ENCODE measurements at regions not wholly inside any gene's neighbourhood (a gene's known extent, or its start where the extent isn't known, plus 50 kb on each side); places are given as distances from the start of the nearest gene placed in this dataset.

DNA sequence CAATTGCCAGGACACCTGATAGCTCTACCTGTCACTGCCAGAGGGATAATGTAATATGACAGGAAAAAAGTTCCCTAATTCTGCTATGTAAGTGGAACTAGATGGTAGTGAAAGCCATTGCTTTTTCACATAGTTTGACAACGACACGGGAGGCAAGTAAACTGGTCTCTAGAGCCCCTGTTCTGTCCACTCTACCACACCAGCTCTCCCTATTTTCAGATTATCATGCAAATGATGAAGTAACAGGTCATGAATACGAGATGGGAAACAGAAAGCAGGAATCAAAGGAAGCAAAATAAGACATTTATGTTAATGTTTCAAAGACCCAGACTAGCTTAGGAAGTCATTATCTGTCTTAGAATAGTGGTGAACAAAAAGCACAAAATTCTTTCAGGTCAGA is 56.2 kb downstream of the TAF11L14 start:
- DNase-seq (ENCODE audit: insufficient read length) (no peak), FAIRE-seq (no peak)
- TF ChIP-seq POLR2A (IDR thresholded peaks at IDR 0.05; ENCODE audit: low read depth, low read length) (no peak), POLR2AphosphoS5 (IDR thresholded peaks at IDR 0.05; ENCODE audit: low read depth, low read length) (no peak), TAF1 (IDR thresholded peaks at IDR 0.05; ENCODE audit: borderline replicate concordance, low read depth, low read length) (no peak)

DNA sequence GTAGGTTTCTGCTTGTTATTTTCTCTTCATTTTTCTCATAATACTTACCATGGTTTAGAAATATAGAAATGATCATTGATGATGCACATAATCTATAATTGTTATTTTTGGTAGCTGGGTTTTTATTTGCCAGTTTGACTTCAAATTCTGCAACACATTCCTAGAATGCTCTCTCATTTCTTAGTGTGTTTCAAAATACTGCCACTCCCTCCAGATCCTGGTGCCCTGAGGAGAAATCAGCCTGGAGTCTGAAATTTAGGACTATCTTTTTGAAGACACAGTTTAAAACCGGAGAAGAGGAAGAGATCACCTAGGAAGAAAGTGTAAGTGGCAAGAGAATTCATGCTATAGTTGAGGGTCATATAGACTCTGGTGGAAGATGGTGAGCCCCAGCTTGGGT is 57.5 kb downstream of the TAF11L14 start:
- DNase-seq (ENCODE audit: insufficient read length) (no peak), FAIRE-seq (no peak)
- no peak for TF ChIP-seq TAF1 (IDR thresholded peaks at IDR 0.05; ENCODE audit: borderline replicate concordance, low read depth, low read length)
- TF ChIP-seq POLR2AphosphoS5 (IDR thresholded peaks at IDR 0.05; ENCODE audit: low read depth, low read length) = no peak
- TF ChIP-seq POLR2A (IDR thresholded peaks at IDR 0.05; ENCODE audit: low read depth, low read length) = no peak

DNA sequence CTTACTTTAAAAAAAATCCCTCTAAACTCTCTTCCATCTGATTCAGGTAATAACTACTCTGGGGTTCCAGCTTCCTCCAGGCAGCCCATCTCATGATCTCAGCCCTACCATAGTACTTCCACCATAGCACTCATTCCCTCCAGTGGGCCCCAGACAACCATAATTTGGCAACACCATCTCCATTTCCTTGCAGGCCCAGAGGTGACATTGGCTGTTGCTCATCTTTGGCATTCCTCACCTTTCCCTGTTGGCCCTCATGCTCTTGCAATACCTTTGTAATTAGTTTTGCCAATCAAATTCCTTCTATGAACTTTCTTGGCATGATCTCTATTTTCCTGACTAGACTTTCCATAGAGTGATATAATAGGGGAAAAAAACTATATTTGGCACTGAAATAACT is 60.1 kb downstream of the TAF11L14 start:
- TF ChIP-seq POLR2AphosphoS5 (IDR thresholded peaks at IDR 0.05; ENCODE audit: low read depth, low read length) (no peak), TAF1 (IDR thresholded peaks at IDR 0.05; ENCODE audit: borderline replicate concordance, low read depth, low read length) (no peak), POLR2A (IDR thresholded peaks at IDR 0.05; ENCODE audit: low read depth, low read length) (no peak)
- DNase-seq (ENCODE audit: insufficient read length) = no peak
- no peak for FAIRE-seq

DNA sequence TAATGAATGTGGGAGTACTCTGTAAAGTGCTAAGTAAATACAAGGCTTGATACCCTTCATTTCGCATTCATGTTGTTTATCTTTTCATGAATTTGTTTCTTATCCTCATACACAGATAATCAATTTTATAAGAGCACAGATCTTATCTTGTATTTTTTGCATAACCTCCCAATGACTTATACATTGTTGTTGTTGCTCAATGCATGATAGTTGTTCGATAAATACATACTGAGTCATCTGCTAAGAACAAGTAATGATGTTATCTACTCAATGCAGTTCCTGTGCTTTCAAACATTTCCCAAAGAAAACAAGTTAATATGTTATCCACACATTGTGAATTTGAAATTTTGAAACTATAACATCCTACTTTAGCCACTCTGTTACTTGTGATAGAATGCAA is 60.7 kb downstream of the TAF11L14 start:
- FAIRE-seq (no peak), DNase-seq (ENCODE audit: insufficient read length) (no peak)
- TF ChIP-seq POLR2A (IDR thresholded peaks at IDR 0.05; ENCODE audit: low read depth, low read length) (no peak), TAF1 (IDR thresholded peaks at IDR 0.05; ENCODE audit: borderline replicate concordance, low read depth, low read length) (no peak), POLR2AphosphoS5 (IDR thresholded peaks at IDR 0.05; ENCODE audit: low read depth, low read length) (no peak)

DNA sequence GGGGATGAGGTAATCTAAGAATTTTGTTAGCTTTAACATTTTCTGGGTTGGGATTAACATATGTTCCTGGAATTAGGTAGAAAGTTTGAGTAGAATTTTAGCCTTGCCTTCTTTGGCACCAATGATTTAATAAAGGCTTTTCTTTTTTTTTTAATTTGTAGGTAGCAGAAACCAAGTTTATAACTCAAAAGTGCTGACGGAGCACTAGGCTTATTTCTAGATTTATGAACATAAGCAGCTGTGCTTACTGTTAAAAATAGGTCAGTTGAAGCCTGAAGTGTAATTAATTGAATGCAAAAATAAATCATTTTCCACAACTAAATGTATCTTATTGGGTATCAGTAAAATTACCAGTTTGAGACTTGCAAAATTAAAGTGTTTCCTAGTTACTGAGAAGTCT is 62.4 kb downstream of the TAF11L14 start:
- no peak for TF ChIP-seq POLR2AphosphoS5 (IDR thresholded peaks at IDR 0.05; ENCODE audit: low read depth, low read length)
- TF ChIP-seq TAF1 (IDR thresholded peaks at IDR 0.05; ENCODE audit: borderline replicate concordance, low read depth, low read length) = no peak
- no peak for TF ChIP-seq POLR2A (IDR thresholded peaks at IDR 0.05; ENCODE audit: low read depth, low read length)
- FAIRE-seq = no peak
- DNase-seq (ENCODE audit: insufficient read length) = no peak

DNA sequence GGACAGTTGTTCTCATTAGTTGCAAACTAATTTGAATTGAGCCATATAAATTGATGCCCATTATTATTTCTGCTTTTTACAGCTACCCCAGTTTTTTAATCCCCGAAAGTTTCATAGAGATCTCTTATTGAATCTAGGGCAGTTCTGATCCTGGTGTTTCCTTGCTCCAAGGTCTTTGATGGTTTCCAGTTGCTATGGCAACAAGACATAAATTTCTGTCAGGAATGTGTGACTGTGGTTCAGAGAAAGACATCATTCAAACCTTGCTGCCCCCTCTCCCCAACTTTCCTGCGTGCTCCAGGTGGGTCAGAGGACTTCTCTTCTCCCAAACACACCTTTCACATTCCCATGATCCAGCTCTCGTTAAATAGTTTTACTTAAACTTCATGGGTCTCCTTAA is 63.4 kb downstream of the TAF11L14 start:
- FAIRE-seq = no peak
- DNase-seq (ENCODE audit: insufficient read length) = no peak
- TF ChIP-seq TAF1 (IDR thresholded peaks at IDR 0.05; ENCODE audit: borderline replicate concordance, low read depth, low read length) (no peak), POLR2A (IDR thresholded peaks at IDR 0.05; ENCODE audit: low read depth, low read length) (no peak), POLR2AphosphoS5 (IDR thresholded peaks at IDR 0.05; ENCODE audit: low read depth, low read length) (no peak)

DNA sequence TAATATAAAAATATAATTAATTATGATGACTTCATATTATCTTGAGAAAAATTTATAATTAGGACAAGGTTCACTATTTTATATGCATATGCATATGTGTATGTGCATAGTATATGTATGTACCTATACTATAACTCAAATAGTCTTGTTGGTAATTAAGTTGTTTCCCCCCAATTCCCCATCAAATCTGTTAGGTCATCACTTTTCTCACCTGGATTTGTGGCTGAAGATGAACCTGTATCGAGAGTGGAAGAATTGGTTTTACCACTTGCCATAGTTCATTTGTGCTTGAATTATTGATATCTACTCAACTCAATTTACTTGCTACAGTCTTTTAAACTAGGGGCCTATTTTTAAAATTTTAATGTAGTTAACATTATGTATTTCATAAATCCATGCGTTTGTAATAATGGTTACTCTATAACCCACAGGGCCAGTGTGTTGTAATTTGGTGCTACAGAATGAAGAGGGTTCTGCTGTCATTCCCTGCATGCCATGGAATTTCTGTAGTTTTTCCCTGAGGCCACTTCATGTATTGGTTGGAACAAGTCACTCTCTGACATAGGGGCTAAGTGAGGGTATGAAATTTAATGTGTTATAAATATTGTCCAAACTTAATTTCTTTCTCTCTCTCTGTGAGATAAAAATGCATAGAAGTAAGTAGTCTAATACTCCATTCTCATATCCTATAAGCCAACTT is 74.9 kb downstream of the TAF11L14 start:
- no peak for TF ChIP-seq TAF1 (IDR thresholded peaks at IDR 0.05; ENCODE audit: borderline replicate concordance, low read depth, low read length)
- no peak for TF ChIP-seq POLR2AphosphoS5 (IDR thresholded peaks at IDR 0.05; ENCODE audit: low read depth, low read length)
- no peak for TF ChIP-seq POLR2A (IDR thresholded peaks at IDR 0.05; ENCODE audit: low read depth, low read length)
- FAIRE-seq = no peak
- no peak for DNase-seq (ENCODE audit: insufficient read length)

DNA sequence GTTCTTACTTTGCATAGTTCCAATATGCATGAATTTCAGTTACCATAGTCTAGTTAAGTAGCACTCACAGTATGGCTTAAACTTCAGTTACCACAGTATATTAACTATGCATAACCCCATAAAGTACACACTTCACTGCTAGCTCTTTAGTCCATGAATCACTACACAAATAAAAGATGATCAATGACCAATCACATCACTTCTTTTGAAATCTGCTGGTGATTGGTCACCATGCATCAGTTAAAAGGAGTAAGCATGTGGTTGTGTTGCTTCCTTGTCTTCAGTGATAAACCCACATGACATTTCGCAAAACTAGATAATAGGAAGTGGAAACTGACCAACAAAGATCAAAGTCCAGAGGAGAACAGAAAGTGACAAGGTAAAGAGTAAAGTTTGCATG is 79.0 kb downstream of the TAF11L14 start:
- DNase-seq (ENCODE audit: insufficient read length) (no peak), FAIRE-seq (peak; percentile 14)
- no peak for TF ChIP-seq POLR2AphosphoS5 (IDR thresholded peaks at IDR 0.05; ENCODE audit: low read depth, low read length)
- TF ChIP-seq POLR2A (IDR thresholded peaks at IDR 0.05; ENCODE audit: low read depth, low read length) = no peak
- no peak for TF ChIP-seq TAF1 (IDR thresholded peaks at IDR 0.05; ENCODE audit: borderline replicate concordance, low read depth, low read length)

DNA sequence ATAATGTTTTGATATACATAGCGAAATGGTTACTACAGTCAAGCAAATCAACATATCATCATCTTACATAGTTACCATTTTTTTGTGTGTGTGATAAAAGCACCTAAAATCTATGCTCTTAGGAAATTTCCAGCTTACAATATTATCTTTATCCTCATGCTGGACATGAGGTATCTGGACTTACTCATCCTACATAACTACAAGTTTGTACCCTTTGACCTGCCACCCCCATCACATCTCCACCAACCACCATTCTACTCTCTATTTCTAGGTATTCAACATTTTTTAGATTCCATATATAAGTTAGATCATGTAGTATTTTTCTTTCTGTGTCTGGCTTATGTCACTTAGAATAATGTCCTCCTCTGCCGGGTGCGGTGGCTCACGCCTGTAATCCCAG is 79.9 kb downstream of the TAF11L14 start:
- no peak for FAIRE-seq

DNA sequence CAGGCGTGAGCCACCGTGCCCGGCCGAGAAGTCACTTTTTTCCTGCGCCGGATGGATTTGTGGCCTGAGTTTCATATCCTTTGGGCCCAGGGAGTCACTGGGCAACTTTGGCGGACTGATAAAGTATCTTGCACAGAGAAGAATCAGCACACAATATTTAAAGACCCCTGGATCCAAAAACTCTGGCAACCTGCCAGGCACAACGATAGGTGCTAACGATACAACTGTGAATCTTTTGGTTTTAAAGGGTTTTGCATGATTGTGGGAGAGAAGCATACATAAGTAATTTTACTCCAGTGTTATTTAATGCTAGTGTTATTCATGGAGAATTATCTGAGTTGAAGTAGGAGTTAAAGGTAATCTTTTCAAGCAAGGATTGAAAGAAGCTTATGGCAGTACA is 85.3 kb downstream of the TAF11L14 start:
- DNase-seq (ENCODE audit: insufficient read length) (no peak), FAIRE-seq (no peak)
- TF ChIP-seq POLR2AphosphoS5 (IDR thresholded peaks at IDR 0.05; ENCODE audit: low read depth, low read length) (no peak), TAF1 (IDR thresholded peaks at IDR 0.05; ENCODE audit: borderline replicate concordance, low read depth, low read length) (no peak), POLR2A (IDR thresholded peaks at IDR 0.05; ENCODE audit: low read depth, low read length) (no peak)

More for the DNA sequence above, 79.9 kb downstream of the TAF11L14 start:
- TF ChIP-seq POLR2A (IDR thresholded peaks at IDR 0.05; ENCODE audit: low read depth, low read length) = no peak
- TF ChIP-seq TAF1 (IDR thresholded peaks at IDR 0.05; ENCODE audit: borderline replicate concordance, low read depth, low read length) = no peak
- TF ChIP-seq POLR2AphosphoS5 (IDR thresholded peaks at IDR 0.05; ENCODE audit: low read depth, low read length) = no peak
- no peak for DNase-seq (ENCODE audit: insufficient read length)

DNA sequence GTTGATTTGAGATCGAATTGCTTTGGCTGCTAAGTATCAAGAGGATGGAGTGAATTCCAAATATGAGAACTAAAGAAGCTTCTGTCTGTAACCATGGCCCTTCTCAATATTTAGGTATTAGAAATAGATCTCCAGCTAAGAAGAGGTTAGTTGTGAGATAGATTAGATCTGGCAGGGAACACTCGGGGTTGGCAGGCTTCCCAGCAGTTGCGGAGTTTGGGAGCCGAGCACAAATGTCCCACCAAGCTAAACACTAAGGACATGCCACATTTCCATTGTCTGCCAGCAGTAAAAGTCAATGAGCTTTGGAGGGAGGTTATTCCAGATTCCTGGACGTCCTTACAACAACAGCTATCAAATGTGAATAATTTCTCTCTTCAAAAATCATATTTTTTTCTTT is 85.8 kb downstream of the TAF11L14 start:
- DNase-seq (ENCODE audit: insufficient read length) = no peak
- no peak for FAIRE-seq

DNA sequence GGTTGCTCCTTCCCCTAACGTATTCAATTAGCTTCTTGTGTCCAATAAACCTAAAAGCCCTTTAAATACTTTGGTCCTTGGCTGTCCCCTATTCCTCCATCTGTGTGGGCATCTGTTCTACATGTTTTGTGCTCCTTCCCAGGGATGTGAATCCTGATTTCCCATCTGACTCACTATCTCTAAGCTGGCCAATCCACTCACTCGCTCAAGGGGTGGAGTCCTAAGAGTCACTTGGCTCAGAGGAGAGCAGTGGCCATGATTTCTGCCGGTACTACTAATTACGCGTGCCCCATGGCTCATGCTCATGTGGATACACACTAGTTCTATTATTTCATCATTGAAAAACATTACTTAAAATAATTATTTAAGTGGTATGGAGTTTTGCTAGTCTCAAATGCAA is 89.6 kb downstream of the TAF11L14 start:
- no peak for TF ChIP-seq TAF1 (IDR thresholded peaks at IDR 0.05; ENCODE audit: borderline replicate concordance, low read depth, low read length)
- no peak for TF ChIP-seq POLR2AphosphoS5 (IDR thresholded peaks at IDR 0.05; ENCODE audit: low read depth, low read length)
- no peak for TF ChIP-seq POLR2A (IDR thresholded peaks at IDR 0.05; ENCODE audit: low read depth, low read length)
- FAIRE-seq (no peak), DNase-seq (ENCODE audit: insufficient read length) (no peak)

More for the DNA sequence above, 85.8 kb downstream of the TAF11L14 start:
- TF ChIP-seq TAF1 (IDR thresholded peaks at IDR 0.05; ENCODE audit: borderline replicate concordance, low read depth, low read length) (no peak), POLR2A (IDR thresholded peaks at IDR 0.05; ENCODE audit: low read depth, low read length) (no peak), POLR2AphosphoS5 (IDR thresholded peaks at IDR 0.05; ENCODE audit: low read depth, low read length) (no peak)

Measured in GM12892 (cell line).